SK-N-MC (cell line): ENCODE measurements at regions not wholly inside any gene's neighbourhood (a gene's known extent, or its start where the extent isn't known, plus 50 kb on each side); places are given as distances from the start of the nearest gene placed in this dataset.

Experiments used
- EZH2 ChIP-seq: fragments of 200-600 bp; sonication (generic); IDR thresholded peaks from one replicate; pipeline ENCODE4 v1.6.1; 2017; ENCODE audit warnings: antibody characterized with exemption
- FOXP2 ChIP-seq: optimal IDR thresholded peaks from 2 replicates; pipeline ENCODE3; 2011; ENCODE audit warnings: mild to moderate bottlenecking, moderate library complexity; ENCODE audit not compliant: insufficient read depth; ENCODE audit errors: extremely low read length, control extremely low read depth
- POLR2AphosphoS5 ChIP-seq: IDR thresholded peaks from 2 replicates; pipeline ENCODE4 v1.6.1; 2012; ENCODE audit warnings: mild to moderate bottlenecking, low read depth, low read length, borderline replicate concordance

DNA sequence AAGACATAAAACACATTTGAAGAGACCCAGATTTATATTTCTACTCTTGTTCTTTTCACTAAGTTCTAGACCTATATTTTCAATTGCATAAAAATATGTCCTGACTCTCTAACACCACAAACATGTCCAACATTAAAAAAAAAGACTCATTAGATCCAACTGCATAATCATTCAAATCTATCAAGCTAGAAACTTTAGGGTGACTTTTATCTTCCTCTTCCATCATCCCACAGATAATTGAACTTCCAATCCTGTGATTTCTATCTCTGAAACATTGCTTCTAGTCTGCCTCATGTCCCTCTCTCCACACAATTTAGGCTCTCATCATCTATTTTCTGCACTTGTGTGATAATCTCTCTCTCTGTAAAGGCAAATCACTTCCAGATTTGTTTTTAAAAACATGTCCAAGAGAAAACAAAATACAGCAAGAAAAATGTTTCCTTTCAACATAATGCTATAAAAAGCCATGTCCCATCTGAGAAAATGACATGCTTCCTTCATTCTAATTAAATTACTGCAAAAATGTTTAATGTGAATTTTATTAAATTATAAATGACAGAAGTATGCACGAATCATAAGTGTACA is 615.9 kb downstream of the RNF144B start:
- TF ChIP-seq EZH2 = no peak
- no peak for TF ChIP-seq FOXP2
- no peak for TF ChIP-seq POLR2AphosphoS5
